HG03139 (cell line): ENCODE measurements at regions not wholly inside any gene's neighbourhood (a gene's known extent, or its start where the extent isn't known, plus 50 kb on each side); places are given as distances from the start of the nearest gene placed in this dataset.
"Not testable (repeated sequence)": the region's sequence is repeated elsewhere in the genome, so short reads cannot be mapped to it uniquely, and the experiment has no call there.

Source experiments
- ATAC-seq: cut with Tn5 transposase; IDR thresholded peaks from one replicate; pipeline ENCODE4 v1.9.1; 2021; ENCODE audit not compliant: unreplicated experiment

GRCh38 chr3:89002191-89002590, 105.2 kb upstream of the EPHA3 start:
- no peak for ATAC-seq

- ATAC-seq = no peak
These were observed 93.9 kb upstream of the EPHA3 start for GRCh38 chr3:89013536-89013935.

- ATAC-seq = no peak
These were observed 89.9 kb upstream of the EPHA3 start for GRCh38 chr3:89017531-89017930.

GRCh38 chr3:89025185-89025584, 82.2 kb upstream of the EPHA3 start:
- ATAC-seq = no peak

- ATAC-seq = no peak
These were observed 74.9 kb upstream of the EPHA3 start for GRCh38 chr3:89032346-89033013.

GRCh38 chr3:89034723-89035122, 72.7 kb upstream of the EPHA3 start:
- ATAC-seq = not testable (repeated sequence)

- ATAC-seq = no peak
These were observed 68.6 kb upstream of the EPHA3 start for GRCh38 chr3:89038869-89039268.

GRCh38 chr3:89042236-89042835, 65.1 kb upstream of the EPHA3 start:
- no peak for ATAC-seq

GRCh38 chr3:89043406-89043932, 64.0 kb upstream of the EPHA3 start:
- no peak for ATAC-seq

- ATAC-seq = no peak
These were observed 60.8 kb upstream of the EPHA3 start for GRCh38 chr3:89046661-89047060.

GRCh38 chr3:89049119-89049518, 58.3 kb upstream of the EPHA3 start:
- ATAC-seq = no peak

GRCh38 chr3:89052386-89052785, 55.0 kb upstream of the EPHA3 start:
- no peak for ATAC-seq

- no peak for ATAC-seq
These were observed 50.0 kb upstream of the EPHA3 start for GRCh38 chr3:89057398-89057797.
